ENCODE measurements at regions not wholly inside any gene's neighbourhood (a gene's known extent, or its start where the extent isn't known, plus 50 kb on each side); places are given as distances from the start of the nearest gene placed in this dataset.

GRCh38 chr5:67454957-67455561 is 258.5 kb upstream of the CD180 start:
- DNase-seq (ENCODE audit: low read depth), result no peak
- H3K4me3 ChIP-seq (ENCODE audit: low read depth, low read length), result no peak overlapping the region
- in situ Hi-C loops (cut with HindIII; ENCODE audit: low sequenced_read_pairs), result no loop called here
- TF ChIP-seq CTCF (IDR thresholded peaks at IDR 0.05; ENCODE audit: low read depth, low read length, missing control alignments), result no peak

- no peak for TF ChIP-seq CTCF (IDR thresholded peaks at IDR 0.05; ENCODE audit: low read depth, low read length, missing control alignments)
- peak; percentile 26 for DNase-seq (ENCODE audit: low read depth)
- H3K4me3 ChIP-seq (ENCODE audit: low read depth, low read length), result no peak overlapping the region
- in situ Hi-C loops (cut with HindIII; ENCODE audit: low sequenced_read_pairs), result no loop called here
Measured at GRCh38 chr5:67453111-67453905, 256.7 kb upstream of the CD180 start.

- H3K4me3 ChIP-seq (ENCODE audit: low read depth, low read length), result no peak overlapping the region
- in situ Hi-C loops (cut with HindIII; ENCODE audit: low sequenced_read_pairs), result no loop called here
- TF ChIP-seq CTCF (IDR thresholded peaks at IDR 0.05; ENCODE audit: low read depth, low read length, missing control alignments), result no peak
- DNase-seq (ENCODE audit: low read depth), result no peak
Measured at GRCh38 chr5:67451640-67452279, 255.2 kb upstream of the CD180 start.

GRCh38 chr5:67447732-67448131 is 251.1 kb upstream of the CD180 start:
- in situ Hi-C loops (cut with HindIII; ENCODE audit: low sequenced_read_pairs), result loop anchor here (5.0 kb wide), 1 partner anchor 180 kb away; no protein-coding TSS in a partner anchor
- H3K4me3 ChIP-seq (ENCODE audit: low read depth, low read length), result no peak overlapping the region
- no peak for DNase-seq (ENCODE audit: low read depth)
- TF ChIP-seq CTCF (IDR thresholded peaks at IDR 0.05; ENCODE audit: low read depth, low read length, missing control alignments), result no peak

GRCh38 chr5:67437905-67438845 is 241.6 kb upstream of the CD180 start:
- DNase-seq (ENCODE audit: low read depth), result no peak
- no peak overlapping the region for H3K4me3 ChIP-seq (ENCODE audit: low read depth, low read length)
- TF ChIP-seq CTCF (IDR thresholded peaks at IDR 0.05; ENCODE audit: low read depth, low read length, missing control alignments), result no peak
- in situ Hi-C loops (cut with HindIII; ENCODE audit: low sequenced_read_pairs), result no loop called here

- no peak overlapping the region for H3K4me3 ChIP-seq (ENCODE audit: low read depth, low read length)
- DNase-seq (ENCODE audit: low read depth), result no peak
- in situ Hi-C loops (cut with HindIII; ENCODE audit: low sequenced_read_pairs), result no loop called here
- no peak for TF ChIP-seq CTCF (IDR thresholded peaks at IDR 0.05; ENCODE audit: low read depth, low read length, missing control alignments)
Measured at GRCh38 chr5:67435032-67435431, 238.4 kb upstream of the CD180 start.
